Neutrophil (primary cell): ENCODE measurements at regions not wholly inside any gene's neighbourhood (a gene's known extent, or its start where the extent isn't known, plus 50 kb on each side); places are given as distances from the start of the nearest gene placed in this dataset.

ENCODE experiments used
- H3K27ac ChIP-seq: fragments of 200-600 bp; sonication (generic); 2 replicates; pipeline ENCODE4 v1.5.1; 2016; ENCODE audit warnings: mild to moderate bottlenecking, moderate library complexity
- H3K27me3 ChIP-seq: fragments of 200-600 bp; sonication (generic); 2 replicates; pipeline ENCODE4 v1.6.0; 2016; ENCODE audit warnings: mild to moderate bottlenecking
- H3K36me3 ChIP-seq: fragments of 200-600 bp; sonication (generic); 2 replicates; pipeline ENCODE4 v1.5.1; 2017
- H3K4me1 ChIP-seq, 2 experiments: fragments of 200-600 bp in 1 of 2; sonication (generic) in 1 of 2; 1 replicate in 1 of 2; 2 replicates in 1 of 2; pipeline versions ENCODE4 v1.5.1 to v1.6.1; 2013 to 2016; ENCODE audit warnings: low read depth in 1 of 2, low read length in 1 of 2, mild to moderate bottlenecking in 1 of 2, moderate library complexity in 1 of 2; ENCODE audit not compliant: control insufficient read depth in 1 of 2, insufficient read depth in 1 of 2
- H3K4me3 ChIP-seq, 2 experiments: fragments of 200-600 bp in 1 of 2; sonication (generic) in 1 of 2; 1 replicate in 1 of 2; 2 replicates in 1 of 2; pipeline ENCODE4 v1.5.1; 2013 to 2016; ENCODE audit warnings: low read depth in 1 of 2, low read length in 1 of 2, mild to moderate bottlenecking in 1 of 2, moderate library complexity in 1 of 2
- H3K9me3 ChIP-seq: fragments of 200-600 bp; sonication (generic); 2 replicates; pipeline ENCODE4 v1.5.1; 2016
- CTCF ChIP-seq: fragments of 200-600 bp; sonication (generic); IDR thresholded peaks from 2 replicates; pipeline ENCODE4 v1.5.1; 2016; ENCODE audit warnings: antibody characterized with exemption

- no peak overlapping the region for H3K27ac ChIP-seq
- H3K9me3 ChIP-seq = no peaks in the 10 kb centered on the region
- H3K36me3 ChIP-seq = no peaks in the 10 kb centered on the region
- TF ChIP-seq CTCF = no peak
- no peaks in the 10 kb centered on the region for H3K27me3 ChIP-seq
- H3K4me1 ChIP-seq = no peaks in the 10 kb centered on the region
- H3K4me3 ChIP-seq = no peak overlapping the region
These were observed 192.6 kb upstream of the ACTBL2 start for GRCh38 chr5:57675236-57675635.

DNA sequence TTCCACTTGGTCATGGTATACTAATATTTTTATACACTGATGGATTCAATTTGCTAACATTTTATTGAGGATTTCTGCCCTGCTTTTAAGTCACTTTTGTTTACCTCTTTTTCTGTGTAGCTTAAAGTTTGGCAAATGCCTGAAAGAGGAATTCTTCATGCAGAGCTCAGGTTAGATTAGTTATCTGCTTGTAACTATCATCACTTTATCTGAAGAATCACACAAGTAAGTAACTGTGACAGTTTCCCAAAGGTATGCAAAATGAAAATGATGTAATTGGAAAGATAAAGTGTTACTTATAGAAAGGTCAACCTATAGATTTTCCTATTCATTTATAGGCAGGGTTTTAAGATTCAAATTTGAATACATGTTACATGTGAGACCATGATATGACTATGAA is 188.8 kb upstream of the ACTBL2 start:
- Histone ChIP-seq H3K4me1 (no peaks in the 10 kb centered on the region), H3K9me3 (no peaks in the 10 kb centered on the region), H3K4me3 (no peak overlapping the region), H3K27ac (no peak overlapping the region), H3K27me3 (no peaks in the 10 kb centered on the region), H3K36me3 (no peaks in the 10 kb centered on the region)
- no peak for TF ChIP-seq CTCF

DNA sequence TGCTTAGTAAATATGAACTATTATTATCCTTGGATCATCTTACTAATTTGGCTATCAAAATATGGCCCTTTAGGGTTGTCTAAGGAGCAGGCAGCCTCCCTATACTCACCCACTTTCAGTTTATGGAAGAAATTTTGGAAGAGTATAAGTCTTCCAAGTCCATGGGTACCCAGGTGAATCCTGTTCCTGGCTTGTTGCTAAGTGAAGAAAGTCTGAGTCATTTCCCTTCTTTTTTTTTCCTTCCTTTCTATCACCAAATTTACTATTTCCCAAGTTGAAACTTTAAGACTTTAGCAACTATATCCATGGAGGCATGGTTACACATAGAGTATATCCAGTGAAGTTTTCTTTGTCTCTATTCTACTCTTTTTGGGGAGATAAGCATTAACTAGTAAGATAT is 184.0 kb upstream of the ACTBL2 start:
- Histone ChIP-seq H3K9me3 (no peaks in the 10 kb centered on the region), H3K27ac (no peak overlapping the region), H3K27me3 (no peaks in the 10 kb centered on the region), H3K36me3 (no peaks in the 10 kb centered on the region), H3K4me3 (no peak overlapping the region), H3K4me1 (no peaks in the 10 kb centered on the region)
- TF ChIP-seq CTCF = no peak

DNA sequence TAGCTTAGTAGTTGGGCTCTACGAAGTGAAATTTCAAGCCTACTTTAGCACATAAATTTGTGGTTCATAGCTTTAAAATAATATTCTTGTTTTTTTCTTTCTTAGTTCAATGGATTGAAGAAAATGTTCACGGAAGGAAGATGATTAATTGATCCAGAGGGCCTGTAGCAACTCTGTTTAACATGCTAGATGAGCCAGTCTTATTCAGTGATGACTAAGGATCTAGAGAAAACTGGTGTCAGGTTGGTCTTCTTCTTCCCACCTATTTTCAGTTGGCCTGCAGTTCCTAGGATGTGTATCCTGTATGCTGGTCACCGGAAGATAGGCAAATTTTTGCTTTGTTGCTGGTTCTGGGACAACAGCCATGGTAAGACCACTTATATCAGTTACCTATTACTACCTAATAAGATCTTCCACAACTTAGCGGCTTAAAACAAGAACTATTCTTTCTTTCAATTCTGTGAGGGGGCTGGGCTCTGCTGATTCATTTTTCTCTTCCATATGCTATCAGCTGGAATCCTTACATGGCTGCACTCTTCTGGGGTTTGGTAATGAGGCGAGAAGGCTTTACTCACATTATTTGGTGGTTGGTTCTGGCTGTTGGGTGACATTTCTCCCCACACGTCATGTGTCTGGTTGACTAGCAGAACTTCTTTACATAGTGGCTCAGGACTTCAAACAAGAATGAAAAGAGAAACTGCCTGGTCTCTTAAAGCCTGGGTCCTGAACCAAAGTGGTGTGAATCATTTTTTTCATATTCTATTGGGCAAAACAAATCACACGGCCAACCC is 182.7 kb upstream of the ACTBL2 start:
- H3K9me3 ChIP-seq = no peaks in the 10 kb centered on the region
- H3K27ac ChIP-seq = no peak overlapping the region
- no peak for TF ChIP-seq CTCF
- H3K4me3 ChIP-seq = no peak overlapping the region
- no peaks in the 10 kb centered on the region for H3K4me1 ChIP-seq
- no peaks in the 10 kb centered on the region for H3K27me3 ChIP-seq
- H3K36me3 ChIP-seq = no peaks in the 10 kb centered on the region

DNA sequence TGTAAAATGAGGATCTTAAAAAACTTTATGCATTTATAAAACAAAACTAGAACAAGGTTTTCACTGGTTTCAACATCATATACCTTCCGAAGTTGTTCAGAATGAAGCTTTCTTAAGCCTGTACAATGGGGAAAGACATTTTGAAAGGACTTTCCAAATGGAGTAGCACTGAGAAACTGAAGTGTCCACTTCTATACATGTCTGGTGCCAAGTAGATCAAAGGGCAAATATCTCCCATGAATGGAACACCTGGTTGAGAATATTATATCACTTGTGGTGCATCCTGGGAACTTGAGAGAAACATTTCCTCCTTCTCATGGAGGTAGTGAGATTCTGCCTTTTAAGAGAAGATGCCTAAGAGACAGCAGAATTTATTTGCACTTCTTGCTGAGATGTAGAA is 182.1 kb upstream of the ACTBL2 start:
- Histone ChIP-seq H3K27me3 (no peaks in the 10 kb centered on the region), H3K4me3 (no peak overlapping the region), H3K4me1 (no peaks in the 10 kb centered on the region), H3K9me3 (no peaks in the 10 kb centered on the region), H3K36me3 (no peaks in the 10 kb centered on the region), H3K27ac (no peak overlapping the region)
- TF ChIP-seq CTCF = no peak
